Neuronal stem cell (in vitro differentiated cells): ENCODE measurements at regions not wholly inside any gene's neighbourhood (a gene's known extent, or its start where the extent isn't known, plus 50 kb on each side); places are given as distances from the start of the nearest gene placed in this dataset.

Experiments used
- DNase-seq: peaks from one replicate; pipeline ENCODE4 v3.0.0-alpha.2; 2013; ENCODE audit warnings: low spot score
- H2AFZ ChIP-seq: one replicate; pipeline ENCODE4 v1.6.1; 2013; ENCODE audit warnings: mild to moderate bottlenecking, low read length, inconsistent platforms
- H2AK5ac ChIP-seq: 2 replicates; pipeline ENCODE4 v1.6.1; 2013; ENCODE audit warnings: low read depth, mild to moderate bottlenecking, inconsistent platforms, low read length, moderate library complexity, mixed read lengths
- H2BK120ac ChIP-seq: 2 replicates; pipeline ENCODE4 v1.6.1; 2013; ENCODE audit warnings: low read depth, mild to moderate bottlenecking, inconsistent platforms, low read length, moderate library complexity, mixed read lengths
- H2BK12ac ChIP-seq: one replicate; pipeline ENCODE4 v1.6.1; 2013; ENCODE audit warnings: low read length, inconsistent platforms
- H2BK15ac ChIP-seq: 2 replicates; pipeline ENCODE4 v1.6.1; 2013; ENCODE audit warnings: mild to moderate bottlenecking, low read length, inconsistent platforms, mixed read lengths
- H2BK5ac ChIP-seq: one replicate; pipeline ENCODE4 v1.6.1; 2013; ENCODE audit warnings: inconsistent platforms, mild to moderate bottlenecking, low read length, moderate library complexity
- H3K14ac ChIP-seq: one replicate; pipeline ENCODE4 v1.6.1; 2013; ENCODE audit warnings: low read length, inconsistent platforms
- H3K18ac ChIP-seq: 2 replicates; pipeline ENCODE4 v1.6.1; 2013; ENCODE audit warnings: low read length, inconsistent platforms
- H3K23ac ChIP-seq: 2 replicates; pipeline ENCODE4 v1.6.1; 2013; ENCODE audit warnings: low read depth, mild to moderate bottlenecking, mixed read lengths, low read length, inconsistent platforms; ENCODE audit not compliant: poor library complexity
- H3K27ac ChIP-seq: replicated peaks from 3 replicates; pipeline ENCODE4 v1.5.1; 2013; ENCODE audit warnings: low read length, inconsistent platforms
- H3K27me3 ChIP-seq, 3 experiments: 2 replicates each; pipeline ENCODE4 v1.6.1; 2013; ENCODE audit warnings: low read length in 3 of 3, mild to moderate bottlenecking in 2 of 3, inconsistent platforms in 1 of 3, low read depth in 1 of 3, mixed read lengths in 1 of 3, moderate library complexity in 1 of 3; ENCODE audit not compliant: control insufficient read depth in 3 of 3, insufficient read depth in 3 of 3
- H3K36me3 ChIP-seq, 2 donors: replicated peaks in 1 of 2; 2 replicates each; pipeline ENCODE4 v1.6.1; 2013; ENCODE audit warnings: low read length in 2 of 2; ENCODE audit not compliant: control insufficient read depth in 2 of 2, insufficient read depth in 2 of 2
- H3K4ac ChIP-seq: 2 replicates; pipeline ENCODE4 v1.6.1; 2013; ENCODE audit warnings: inconsistent platforms, mild to moderate bottlenecking, low read length, moderate library complexity
- H3K4me1 ChIP-seq, 2 donors: 1 replicate in 1 of 2; 2 replicates in 1 of 2; pipeline ENCODE4 v1.6.1; 2013; ENCODE audit warnings: low read length in 2 of 2, low read depth in 1 of 2; ENCODE audit not compliant: control insufficient read depth in 2 of 2, insufficient read depth in 1 of 2
- H3K4me2 ChIP-seq: one replicate; pipeline ENCODE4 v1.6.1; 2013; ENCODE audit warnings: mild to moderate bottlenecking, low read length, inconsistent platforms; ENCODE audit not compliant: insufficient read depth, poor library complexity, severe bottlenecking
- H3K4me3 ChIP-seq, 2 donors: 2 replicates each; pipeline ENCODE4 v1.5.1; 2013; ENCODE audit warnings: low read length in 2 of 2, mild to moderate bottlenecking in 2 of 2, inconsistent platforms in 1 of 2, moderate library complexity in 1 of 2
- H3K79me1 ChIP-seq: one replicate; pipeline ENCODE4 v1.6.1; 2013; ENCODE audit warnings: low read depth, mild to moderate bottlenecking, inconsistent platforms, low read length, moderate library complexity
- H3K9ac ChIP-seq: one replicate; pipeline ENCODE4 v1.6.1; 2013; ENCODE audit warnings: mild to moderate bottlenecking, low read depth, low read length, inconsistent platforms; ENCODE audit not compliant: poor library complexity
- H3K9me3 ChIP-seq, 2 donors: replicated peaks in 1 of 2; 2 replicates each; pipeline versions ENCODE3 to v1.6.1; 2013; ENCODE audit warnings: low read length in 2 of 2, mild to moderate bottlenecking in 2 of 2, inconsistent platforms in 1 of 2, low read depth in 1 of 2, mixed read lengths in 1 of 2, moderate library complexity in 1 of 2; ENCODE audit not compliant: control insufficient read depth in 2 of 2, insufficient read depth in 1 of 2
- H4K8ac ChIP-seq: one replicate; pipeline ENCODE4 v1.6.1; 2013; ENCODE audit warnings: low read depth, mild to moderate bottlenecking, inconsistent platforms, low read length, moderate library complexity
- H4K91ac ChIP-seq: one replicate; pipeline ENCODE4 v1.6.1; 2013; ENCODE audit warnings: low read length, low read depth, mild to moderate bottlenecking, inconsistent platforms; ENCODE audit not compliant: poor library complexity
- WGBS, 2 donors: extraction: QIAGEN DNeasy Blood & Tissue Kit; methylation state at CpG; one replicate each; pipeline ENCODE4 v1.1.7; 2013; ENCODE audit warnings: missing lambda C conversion rate in 2 of 2, mixed read lengths in 1 of 2; ENCODE audit not compliant: insufficient read length in 2 of 2, insufficient replicate concordance in 1 of 2; ENCODE audit errors: extremely low coverage in 2 of 2; 5-methylcytosine and 5-hydroxymethylcytosine counted together

- WGBS, 2 donors = no CpG with 5 or more reads among the region's 6 CpGs
- DNase-seq = no peak
- Histone ChIP-seq H3K9me3 (no peaks in the 10 kb centered on the region), H3K4me1 (no peaks in the 10 kb centered on the region), H3K27ac (no peak overlapping the region), H2BK120ac (no peak overlapping the region), H3K14ac (no peak overlapping the region), H3K27me3 (peaks cover 0 to 2% (median 0%) of the 10 kb centered on the region in 3 experiments), H3K4me3 (no peak overlapping the region), H2BK5ac (no peak overlapping the region), H3K18ac (no peak overlapping the region), H3K9ac (no peak overlapping the region), H3K4me2 (no peak overlapping the region), H4K91ac (no peak overlapping the region), H3K79me1 (no peaks in the 10 kb centered on the region), H2BK15ac (no peak overlapping the region), H3K4ac (no peak overlapping the region), H3K36me3 (no peaks in the 10 kb centered on the region), H4K8ac (no peak overlapping the region), H2AFZ (no peak overlapping the region), H3K23ac (no peak overlapping the region), H2BK12ac (no peak overlapping the region), H2AK5ac (no peak overlapping the region)
Observed at GRCh38 chr5:4949108-4949507, 191.0 kb upstream of the ADAMTS16 start.

GRCh38 chr5:4953576-4953975 lies 186.6 kb upstream of the ADAMTS16 start:
- Histone ChIP-seq H4K91ac (no peak overlapping the region), H2AFZ (no peak overlapping the region), H4K8ac (no peak overlapping the region), H3K4me3 (no peak overlapping the region), H2AK5ac (no peak overlapping the region), H2BK120ac (no peak overlapping the region), H3K4me1 (no peaks in the 10 kb centered on the region), H3K4ac (no peak overlapping the region), H3K79me1 (no peaks in the 10 kb centered on the region), H3K23ac (no peak overlapping the region), H3K36me3 (no peaks in the 10 kb centered on the region), H3K27ac (no peak overlapping the region), H3K9me3 (no peaks in the 10 kb centered on the region), H2BK12ac (no peak overlapping the region), H2BK5ac (no peak overlapping the region), H3K27me3 (peaks cover 0 to 2% (median 0%) of the 10 kb centered on the region in 3 experiments), H3K4me2 (no peak overlapping the region), H3K9ac (no peak overlapping the region), H3K14ac (no peak overlapping the region), H3K18ac (no peak overlapping the region), H2BK15ac (no peak overlapping the region)
- DNase-seq = no peak
- no CpG with 5 or more reads among the region's 4 CpGs for WGBS, 2 donors

GRCh38 chr5:4954048-4954447 lies 186.1 kb upstream of the ADAMTS16 start:
- Histone ChIP-seq H3K4me1 (no peaks in the 10 kb centered on the region), H2BK12ac (no peak overlapping the region), H3K36me3 (no peaks in the 10 kb centered on the region), H2BK15ac (no peak overlapping the region), H4K91ac (no peak overlapping the region), H2BK120ac (no peak overlapping the region), H2AK5ac (no peak overlapping the region), H3K4ac (no peak overlapping the region), H2AFZ (no peak overlapping the region), H3K79me1 (no peaks in the 10 kb centered on the region), H3K18ac (no peak overlapping the region), H3K23ac (no peak overlapping the region), H3K27ac (no peak overlapping the region), H3K4me2 (no peak overlapping the region), H2BK5ac (no peak overlapping the region), H3K9me3 (no peaks in the 10 kb centered on the region), H4K8ac (no peak overlapping the region), H3K9ac (no peak overlapping the region), H3K27me3 (peaks cover 0 to 2% (median 0%) of the 10 kb centered on the region in 3 experiments), H3K4me3 (no peak overlapping the region), H3K14ac (no peak overlapping the region)
- DNase-seq = no peak
- no CpG with 5 or more reads among the region's 4 CpGs for WGBS, 2 donors

GRCh38 chr5:4963265-4963664 lies 176.9 kb upstream of the ADAMTS16 start:
- Histone ChIP-seq H4K91ac (no peak overlapping the region), H2BK15ac (no peak overlapping the region), H2BK120ac (no peak overlapping the region), H2BK12ac (no peak overlapping the region), H4K8ac (no peak overlapping the region), H3K23ac (no peak overlapping the region), H3K4me3 (no peak overlapping the region), H3K18ac (no peak overlapping the region), H3K14ac (no peak overlapping the region), H3K79me1 (no peaks in the 10 kb centered on the region), H2AFZ (no peak overlapping the region), H3K27me3 (no peaks in the 10 kb centered on the region), H2BK5ac (no peak overlapping the region), H3K4me1 (no peaks in the 10 kb centered on the region), H3K36me3 (no peaks in the 10 kb centered on the region), H3K9ac (no peak overlapping the region), H3K9me3 (no peaks in the 10 kb centered on the region), H2AK5ac (no peak overlapping the region), H3K4ac (no peak overlapping the region), H3K4me2 (no peak overlapping the region), H3K27ac (no peak overlapping the region)
- WGBS, 2 donors = no CpG with 5 or more reads among the region's 1 CpG
- no peak for DNase-seq
